PC-9 (cell line): ENCODE measurements at regions not wholly inside any gene's neighbourhood (a gene's known extent, or its start where the extent isn't known, plus 50 kb on each side); places are given as distances from the start of the nearest gene placed in this dataset.

Experiments
- EZH2 ChIP-seq: fragments of 200-600 bp; sonication (generic); IDR thresholded peaks from 2 replicates; pipeline ENCODE4 v1.8.0; 2017; ENCODE audit warnings: antibody characterized with exemption, low read depth
- TF ChIP-seq, protein P1 (sequence below): fragments of 200-600 bp; sonication (generic); conservative IDR thresholded peaks from 2 replicates; pipeline ENCODE4 v1.6.1; 2017; ENCODE audit warnings: mixed run types, antibody characterized with exemption, mild to moderate bottlenecking, moderate library complexity

DNA sequence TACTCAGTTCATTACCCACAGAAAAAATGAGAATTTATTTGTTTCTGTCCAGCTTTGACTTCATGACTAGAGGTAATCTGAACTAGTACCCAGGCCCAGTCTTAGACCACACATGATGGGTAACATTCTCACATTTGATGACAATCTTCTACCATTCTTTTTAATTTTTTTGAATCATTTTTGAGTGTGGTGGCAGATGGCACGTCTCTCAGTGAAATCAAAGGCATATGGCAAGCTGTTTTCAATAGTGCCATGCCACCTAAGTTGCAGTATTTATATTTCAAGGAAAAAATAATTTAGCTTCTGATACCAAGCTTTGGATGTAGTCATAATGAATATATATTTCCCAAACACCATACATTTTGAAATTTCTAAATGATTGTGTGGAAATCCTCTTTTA lies 88.8 kb upstream of the HS3ST5 start:
- TF ChIP-seq, protein P1, sequence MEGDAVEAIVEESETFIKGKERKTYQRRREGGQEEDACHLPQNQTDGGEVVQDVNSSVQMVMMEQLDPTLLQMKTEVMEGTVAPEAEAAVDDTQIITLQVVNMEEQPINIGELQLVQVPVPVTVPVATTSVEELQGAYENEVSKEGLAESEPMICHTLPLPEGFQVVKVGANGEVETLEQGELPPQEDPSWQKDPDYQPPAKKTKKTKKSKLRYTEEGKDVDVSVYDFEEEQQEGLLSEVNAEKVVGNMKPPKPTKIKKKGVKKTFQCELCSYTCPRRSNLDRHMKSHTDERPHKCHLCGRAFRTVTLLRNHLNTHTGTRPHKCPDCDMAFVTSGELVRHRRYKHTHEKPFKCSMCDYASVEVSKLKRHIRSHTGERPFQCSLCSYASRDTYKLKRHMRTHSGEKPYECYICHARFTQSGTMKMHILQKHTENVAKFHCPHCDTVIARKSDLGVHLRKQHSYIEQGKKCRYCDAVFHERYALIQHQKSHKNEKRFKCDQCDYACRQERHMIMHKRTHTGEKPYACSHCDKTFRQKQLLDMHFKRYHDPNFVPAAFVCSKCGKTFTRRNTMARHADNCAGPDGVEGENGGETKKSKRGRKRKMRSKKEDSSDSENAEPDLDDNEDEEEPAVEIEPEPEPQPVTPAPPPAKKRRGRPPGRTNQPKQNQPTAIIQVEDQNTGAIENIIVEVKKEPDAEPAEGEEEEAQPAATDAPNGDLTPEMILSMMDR, result no peak
- TF ChIP-seq EZH2, result no peak
